GM23248 (cell line): ENCODE measurements at regions not wholly inside any gene's neighbourhood (a gene's known extent, or its start where the extent isn't known, plus 50 kb on each side); places are given as distances from the start of the nearest gene placed in this dataset.

Experiments
- DNase-seq: peaks from one replicate; pipeline ENCODE4 v3.0.0-alpha.2; 2015
- H2AFZ ChIP-seq: fragments of 200-600 bp; sonication (generic); 2 replicates; pipeline ENCODE4 v1.6.1; 2016; ENCODE audit warnings: antibody characterized with exemption
- H3F3A ChIP-seq: fragments of 200-600 bp; sonication (generic); 2 replicates; pipeline ENCODE4 v1.6.1; 2016; ENCODE audit warnings: mild to moderate bottlenecking, antibody characterized with exemption, mixed run types; ENCODE audit not compliant: insufficient read depth
- H3K27ac ChIP-seq: fragments of 200-600 bp; sonication (generic); 2 replicates; pipeline ENCODE4 v1.5.1; 2016; ENCODE audit warnings: mild to moderate bottlenecking
- H3K27me3 ChIP-seq: fragments of 200-600 bp; sonication (generic); replicated peaks from 2 replicates; pipeline ENCODE4 v1.6.1; 2016; ENCODE audit warnings: mild to moderate bottlenecking; ENCODE audit not compliant: insufficient read depth
- H3K36me3 ChIP-seq: fragments of 200-600 bp; sonication (generic); 2 replicates; pipeline ENCODE4 v1.6.1; 2016; ENCODE audit warnings: low read depth, mild to moderate bottlenecking
- H3K4me1 ChIP-seq: fragments of 200-600 bp; sonication (generic); 2 replicates; pipeline ENCODE4 v1.6.1; 2016; ENCODE audit warnings: mild to moderate bottlenecking; ENCODE audit not compliant: insufficient read depth
- H3K4me2 ChIP-seq: fragments of 200-600 bp; sonication (generic); one replicate; pipeline ENCODE4 v1.6.1; 2016; ENCODE audit warnings: mild to moderate bottlenecking; ENCODE audit not compliant: unreplicated experiment
- H3K4me3 ChIP-seq: fragments of 200-600 bp; sonication (generic); 2 replicates; pipeline ENCODE4 v1.5.1; 2016; ENCODE audit warnings: mild to moderate bottlenecking
- H3K79me2 ChIP-seq: fragments of 200-600 bp; sonication (generic); 2 replicates; pipeline ENCODE4 v1.6.1; 2016; ENCODE audit warnings: mild to moderate bottlenecking; ENCODE audit not compliant: insufficient read depth
- H3K9ac ChIP-seq: fragments of 200-600 bp; sonication (generic); 2 replicates; pipeline ENCODE4 v1.6.1; 2016; ENCODE audit warnings: mild to moderate bottlenecking
- H3K9me2 ChIP-seq: fragments of 200-600 bp; sonication (generic); 2 replicates; pipeline ENCODE4 v1.6.1; 2016; ENCODE audit warnings: mixed run types, mild to moderate bottlenecking, moderate library complexity; ENCODE audit not compliant: insufficient read depth
- H3K9me3 ChIP-seq: fragments of 200-600 bp; sonication (generic); one replicate; pipeline ENCODE4 v1.6.1; 2017; ENCODE audit warnings: low read depth
- H4K20me1 ChIP-seq: fragments of 200-600 bp; sonication (generic); 2 replicates; pipeline ENCODE4 v1.6.0; 2016; ENCODE audit not compliant: insufficient read depth
- EZH2 ChIP-seq: fragments of 200-600 bp; sonication (generic); IDR thresholded peaks from 2 replicates; pipeline ENCODE4 v1.6.1; 2018; ENCODE audit warnings: antibody characterized with exemption, mild to moderate bottlenecking; ENCODE audit not compliant: insufficient read depth, poor library complexity, severe bottlenecking
- EZH2phosphoT487 ChIP-seq: fragments of 200-600 bp; sonication (generic); IDR thresholded peaks from 2 replicates; pipeline ENCODE4 v1.6.1; 2018; ENCODE audit warnings: antibody characterized with exemption, moderate library complexity, mild to moderate bottlenecking, low read depth; ENCODE audit not compliant: insufficient read depth
- WGBS, 2 experiments: methylation state at CpG; one replicate each; pipeline ENCODE4 v1.1.6; 2015 to 2017; ENCODE audit warnings: low lambda C conversion rate in 2 of 2, low coverage in 1 of 2; ENCODE audit errors: missing lambda C conversion rate in 2 of 2; 5-methylcytosine and 5-hydroxymethylcytosine counted together
- in situ Hi-C: fragments of 300-500 bp; cut with MboI; formaldehyde crosslinking; loops from 2 replicates; pipeline ENCODE4 v1.15.0; 2020

- H3K9me2 ChIP-seq, result no peaks in the 10 kb centered on the region
- DNase-seq, result peak; percentile 16
- H3K36me3 ChIP-seq, result no peaks in the 10 kb centered on the region
- no peaks in the 10 kb centered on the region for H3K79me2 ChIP-seq
- H3K4me1 ChIP-seq, result peaks cover 38% of the 10 kb centered on the region
- H3K27me3 ChIP-seq, result no peaks in the 10 kb centered on the region
- in situ Hi-C loops, result no loop called here
- WGBS, 2 experiments, result 83 to 86% methylated on average over 6 of the region's 6 CpGs
- H3K9me3 ChIP-seq, result no peaks in the 10 kb centered on the region
- peak overlapping the region; percentile 46 for H3K9ac ChIP-seq
- H3K4me3 ChIP-seq, result peak overlapping the region; percentile 14; the same call in 1 of the 2 replicates
- no peaks in the 10 kb centered on the region for H4K20me1 ChIP-seq
- peak overlapping the region; percentile 68 for H2AFZ ChIP-seq
- H3K27ac ChIP-seq, result peak overlapping the region; percentile 75
- TF ChIP-seq EZH2phosphoT487, result no peak
- TF ChIP-seq EZH2, result no peak
- peaks cover 27% of the 10 kb centered on the region for H3F3A ChIP-seq
- peak overlapping the region; percentile 44 for H3K4me2 ChIP-seq
These were observed 183.5 kb upstream of the TSC22D1 start for GRCh38 chr13:44759384-44760360.

GRCh38 chr13:44758630-44759383 lies 182.7 kb upstream of the TSC22D1 start:
- H2AFZ ChIP-seq, result peak overlapping the region; percentile 68
- H3K27ac ChIP-seq, result peak overlapping the region; percentile 75
- peak; percentile 91 for DNase-seq
- H3K27me3 ChIP-seq, result no peaks in the 10 kb centered on the region
- H3K9me3 ChIP-seq, result no peaks in the 10 kb centered on the region
- H3K4me1 ChIP-seq, result peaks cover 38% of the 10 kb centered on the region
- H3K9ac ChIP-seq, result peak overlapping the region; percentile 59
- H3K9me2 ChIP-seq, result no peaks in the 10 kb centered on the region
- 49 to 53% methylated on average over 11 of the region's 11 CpGs for WGBS, 2 experiments
- in situ Hi-C loops, result no loop called here
- H3K4me2 ChIP-seq, result peak overlapping the region; percentile 44
- H3K79me2 ChIP-seq, result no peaks in the 10 kb centered on the region
- TF ChIP-seq EZH2phosphoT487 (no peak), EZH2 (no peak)
- H3F3A ChIP-seq, result peaks cover 27% of the 10 kb centered on the region
- H3K4me3 ChIP-seq, result peak overlapping the region; percentile 14
- no peaks in the 10 kb centered on the region for H4K20me1 ChIP-seq
- no peaks in the 10 kb centered on the region for H3K36me3 ChIP-seq

GRCh38 chr13:44757671-44758070 lies 181.5 kb upstream of the TSC22D1 start:
- H4K20me1 ChIP-seq, result no peaks in the 10 kb centered on the region
- no peak overlapping the region for H3K9ac ChIP-seq
- H3F3A ChIP-seq, result peaks cover 27% of the 10 kb centered on the region
- H3K9me3 ChIP-seq, result no peaks in the 10 kb centered on the region
- peak overlapping the region; percentile 44 for H3K4me2 ChIP-seq
- H3K79me2 ChIP-seq, result no peaks in the 10 kb centered on the region
- no peaks in the 10 kb centered on the region for H3K27me3 ChIP-seq
- 96 to 99% methylated on average over 3 of the region's 3 CpGs for WGBS, 2 experiments
- TF ChIP-seq EZH2phosphoT487, result no peak
- H3K4me3 ChIP-seq, result no peak overlapping the region
- H3K36me3 ChIP-seq, result no peaks in the 10 kb centered on the region
- no peak for DNase-seq
- H2AFZ ChIP-seq, result no peak overlapping the region
- H3K9me2 ChIP-seq, result no peaks in the 10 kb centered on the region
- H3K4me1 ChIP-seq, result peaks cover 38% of the 10 kb centered on the region
- peak overlapping the region; percentile 75; the same call in 1 of the 2 replicates for H3K27ac ChIP-seq
- in situ Hi-C loops, result no loop called here

DNA sequence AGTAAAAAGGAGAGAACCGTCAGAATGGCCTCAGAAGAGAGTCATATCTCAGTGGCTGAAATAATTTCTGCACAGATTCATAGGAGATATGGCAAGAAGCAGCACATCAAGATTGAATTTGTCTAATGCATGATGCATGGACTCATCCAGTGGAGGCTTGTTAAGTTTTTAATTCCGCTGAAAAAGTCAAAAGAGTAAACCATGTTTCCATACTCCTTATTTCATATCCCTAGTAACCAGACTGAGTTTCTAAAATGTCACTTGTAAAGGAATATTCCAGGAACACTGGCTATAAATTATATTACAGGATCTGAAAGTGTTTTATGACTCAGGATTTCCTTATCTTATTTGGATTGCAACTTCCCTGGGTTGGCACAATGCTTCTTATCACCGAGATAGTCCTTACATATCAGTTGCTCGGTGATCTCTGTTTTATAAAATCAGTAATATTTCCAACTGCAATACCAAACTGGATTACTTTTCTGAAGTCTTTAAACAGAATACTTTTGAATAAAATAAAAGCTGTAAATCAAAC lies 180.2 kb upstream of the TSC22D1 start:
- TF ChIP-seq EZH2, result no peak
- TF ChIP-seq EZH2phosphoT487, result no peak
- Histone ChIP-seq H3K27ac (peak overlapping the region; percentile 29), H4K20me1 (no peaks in the 10 kb centered on the region), H3K79me2 (no peaks in the 10 kb centered on the region), H3K4me3 (no peak overlapping the region), H3K4me2 (peak overlapping the region; percentile 31), H3K27me3 (no peaks in the 10 kb centered on the region), H3K9ac (no peak overlapping the region), H3K9me2 (no peaks in the 10 kb centered on the region), H3K9me3 (no peaks in the 10 kb centered on the region), H3F3A (peaks cover 27% of the 10 kb centered on the region), H3K36me3 (no peaks in the 10 kb centered on the region), H2AFZ (no peak overlapping the region), H3K4me1 (peaks cover 38% of the 10 kb centered on the region)
- no peak for DNase-seq
- 81 to 82% methylated on average over 4 of the region's 4 CpGs for WGBS, 2 experiments
- in situ Hi-C loops, result no loop called here
